Testis (tissue), 2 donors: ENCODE measurements at regions not wholly inside any gene's neighbourhood (a gene's known extent, or its start where the extent isn't known, plus 50 kb on each side); places are given as distances from the start of the nearest gene placed in this dataset.

Experiments used
- POLR2A ChIP-seq: fragments of 450-650 bp; IDR thresholded peaks from one replicate; pipeline ENCODE4 v1.6.1; 2017; ENCODE audit warnings: antibody characterized with exemption, mild to moderate bottlenecking, moderate library complexity
- TF ChIP-seq, protein P1 (sequence below), 3 experiments: fragments of 450-650 bp in 2 of 3; fragments of 200-600 bp in 1 of 3; sonication (generic) in 1 of 3; IDR thresholded peaks; one replicate each; pipeline ENCODE4 v1.5.1; 2016 to 2019; ENCODE audit warnings: antibody characterized with exemption in 3 of 3, mild to moderate bottlenecking in 2 of 3, moderate library complexity in 1 of 3

- TF ChIP-seq, protein P1, sequence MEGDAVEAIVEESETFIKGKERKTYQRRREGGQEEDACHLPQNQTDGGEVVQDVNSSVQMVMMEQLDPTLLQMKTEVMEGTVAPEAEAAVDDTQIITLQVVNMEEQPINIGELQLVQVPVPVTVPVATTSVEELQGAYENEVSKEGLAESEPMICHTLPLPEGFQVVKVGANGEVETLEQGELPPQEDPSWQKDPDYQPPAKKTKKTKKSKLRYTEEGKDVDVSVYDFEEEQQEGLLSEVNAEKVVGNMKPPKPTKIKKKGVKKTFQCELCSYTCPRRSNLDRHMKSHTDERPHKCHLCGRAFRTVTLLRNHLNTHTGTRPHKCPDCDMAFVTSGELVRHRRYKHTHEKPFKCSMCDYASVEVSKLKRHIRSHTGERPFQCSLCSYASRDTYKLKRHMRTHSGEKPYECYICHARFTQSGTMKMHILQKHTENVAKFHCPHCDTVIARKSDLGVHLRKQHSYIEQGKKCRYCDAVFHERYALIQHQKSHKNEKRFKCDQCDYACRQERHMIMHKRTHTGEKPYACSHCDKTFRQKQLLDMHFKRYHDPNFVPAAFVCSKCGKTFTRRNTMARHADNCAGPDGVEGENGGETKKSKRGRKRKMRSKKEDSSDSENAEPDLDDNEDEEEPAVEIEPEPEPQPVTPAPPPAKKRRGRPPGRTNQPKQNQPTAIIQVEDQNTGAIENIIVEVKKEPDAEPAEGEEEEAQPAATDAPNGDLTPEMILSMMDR (IDR thresholded peaks at IDR 0.05): no peak
- no peak for TF ChIP-seq POLR2A
Observed at GRCh38 chr2:136490100-136490499, 275.2 kb upstream of the THSD7B start.
